Panc1 (cell line): ENCODE measurements at regions not wholly inside any gene's neighbourhood (a gene's known extent, or its start where the extent isn't known, plus 50 kb on each side); places are given as distances from the start of the nearest gene placed in this dataset.

Source experiments
- ATAC-seq: fragments of 200-7000 bp; cut with Tn5 transposase; 2 replicates; pipeline ENCODE4 v1.9.1; 2020; ENCODE audit warnings: mild to moderate bottlenecking, moderate library complexity
- BruUV-seq: library from RNA; stranded (reverse); fragments of 400-500 nt; replicated peaks from 2 replicates; lab custom pipeline; 2021; lab: Mats Ljungman, UMichigan
- CTCF ChIA-PET: fragments of 300-600 bp; sonication (Branson Sonifier 250); formaldehyde crosslinking; loops from one replicate; lab custom pipeline; 2022; ENCODE audit warnings: antibody characterized with exemption; lab: Charles Lee
- POLR2A ChIA-PET: fragments of 300-600 bp; sonication (Branson Sonifier 250); formaldehyde crosslinking; loops from one replicate; lab custom pipeline; 2022; ENCODE audit warnings: antibody characterized with exemption; lab: Charles Lee
- DNase-seq: peaks from one replicate; pipeline ENCODE4 v3.0.0-alpha.2; 2010; ENCODE audit warnings: low read depth, low spot score
- H3K27ac ChIP-seq: 2 replicates; pipeline ENCODE4 v1.5.1; 2011; ENCODE audit warnings: mild to moderate bottlenecking, low read length, inconsistent platforms
- H3K27me3 ChIP-seq: fragments of 200-500 bp; sonication (Bioruptor generic); 2 replicates; pipeline ENCODE4 v1.6.0; 2014; ENCODE audit warnings: low read length, inconsistent platforms; ENCODE audit not compliant: control insufficient read depth, insufficient read depth
- H3K36me3 ChIP-seq: fragments of 200-500 bp; sonication (Bioruptor generic); 2 replicates; pipeline ENCODE4 v1.5.1; 2014; ENCODE audit warnings: inconsistent platforms, mild to moderate bottlenecking, low read length, moderate library complexity; ENCODE audit not compliant: control insufficient read depth, insufficient read depth
- H3K4me1 ChIP-seq: 2 replicates; pipeline ENCODE4 v1.5.1; 2011; ENCODE audit warnings: inconsistent platforms, mild to moderate bottlenecking, low read length, moderate library complexity; ENCODE audit not compliant: control insufficient read depth, insufficient read depth
- H3K4me3 ChIP-seq, 2 experiments: 2 replicates each; pipeline ENCODE4 v1.5.1; 2011 to 2012; ENCODE audit warnings: low read depth in 2 of 2, low read length in 2 of 2, mild to moderate bottlenecking in 2 of 2, inconsistent platforms in 1 of 2, moderate library complexity in 1 of 2
- H3K9me3 ChIP-seq: fragments of 200-500 bp; sonication (Bioruptor generic); 2 replicates; pipeline ENCODE4 v1.5.1; 2014; ENCODE audit warnings: low read depth, mild to moderate bottlenecking, inconsistent platforms, low read length, moderate library complexity; ENCODE audit not compliant: control insufficient read depth, insufficient read depth
- CTCF ChIP-seq: fragments of 450-650 bp; IDR thresholded peaks from 2 replicates; pipeline ENCODE4 v1.5.1; 2017; ENCODE audit warnings: mild to moderate bottlenecking
- POLR2AphosphoS5 ChIP-seq: IDR thresholded peaks from 2 replicates; pipeline ENCODE4 v1.6.1; 2012; ENCODE audit warnings: mild to moderate bottlenecking, low read depth, low read length, moderate library complexity
- REST ChIP-seq, 2 experiments: IDR thresholded peaks; 2 replicates each; pipeline ENCODE4 v1.6.1; 2011 to 2012; ENCODE audit warnings: low read depth in 2 of 2, control low read depth in 1 of 2, low read length in 1 of 2, mild to moderate bottlenecking in 1 of 2, moderate library complexity in 1 of 2; ENCODE audit not compliant: insufficient read depth in 1 of 2
- SIN3A ChIP-seq: IDR thresholded peaks from 2 replicates; pipeline ENCODE4 v1.6.1; 2012; ENCODE audit warnings: low read depth, mild to moderate bottlenecking, low read length, moderate library complexity, borderline replicate concordance; ENCODE audit not compliant: insufficient read depth
- TCF7L2 ChIP-seq: IDR thresholded peaks from 2 replicates; pipeline ENCODE4 v1.6.1; 2011; ENCODE audit warnings: mild to moderate bottlenecking, low read depth, low read length, inconsistent platforms
- in situ Hi-C: cut with HindIII; loops from 2 replicates; pipeline ENCODE4 v1.10.0; 2016; ENCODE audit warnings: low sequenced_read_pairs, low pct_unique_long_range_greater_than_20kb
- intact Hi-C: fragments of 100-400 bp; cut with micrococcal nuclease; formaldehyde crosslinking; loops from one replicate; pipeline ENCODE4 v1.10.0; 2022; ENCODE audit not compliant: unreplicated experiment

- intact Hi-C loops (no loop called here), in situ Hi-C loops (no loop called here)
- H3K27me3 ChIP-seq = no peaks in the 10 kb centered on the region
- POLR2A ChIA-PET = interaction anchor here (0.7 kb wide), 1 partner anchor 216 kb away, joined by 6 read pairs; no protein-coding TSS in a partner anchor
- ATAC-seq (no peak), DNase-seq (no peak)
- H3K36me3 ChIP-seq = no peaks in the 10 kb centered on the region
- no TSS peak for BruUV-seq
- no peaks in the 10 kb centered on the region; the same call in 1 of the 2 replicates for H3K4me1 ChIP-seq
- TF ChIP-seq SIN3A (no peak), POLR2AphosphoS5 (no peak), TCF7L2 (no peak), CTCF (no peak), REST (IDR thresholded peaks at IDR 0.05; ENCODE audit: insufficient read depth in 1 of 2, low read depth in 2 of 2, low read length in 1 of 2) (no peak)
- H3K27ac ChIP-seq = no peak overlapping the region
- CTCF ChIA-PET = no interaction called here
- H3K4me3 ChIP-seq = no peak overlapping the region
- no peaks in the 10 kb centered on the region for H3K9me3 ChIP-seq
These were observed 1326.3 kb upstream of the GJE1 start for GRCh38 chr6:140806431-140806830.

GRCh38 chr6:140794544-140794943 is 1338.2 kb upstream of the GJE1 start:
- no peak overlapping the region for H3K4me3 ChIP-seq
- intact Hi-C loops (no loop called here), in situ Hi-C loops (no loop called here)
- no peaks in the 10 kb centered on the region for H3K27me3 ChIP-seq
- DNase-seq (no peak), ATAC-seq (no peak)
- no peak overlapping the region for H3K27ac ChIP-seq
- CTCF ChIA-PET = no interaction called here
- TF ChIP-seq CTCF (no peak), POLR2AphosphoS5 (no peak), SIN3A (no peak), TCF7L2 (no peak), REST (IDR thresholded peaks at IDR 0.05; ENCODE audit: insufficient read depth in 1 of 2, low read depth in 2 of 2, low read length in 1 of 2) (no peak)
- POLR2A ChIA-PET = no interaction called here
- H3K4me1 ChIP-seq = no peaks in the 10 kb centered on the region
- no peaks in the 10 kb centered on the region for H3K9me3 ChIP-seq
- no peaks in the 10 kb centered on the region for H3K36me3 ChIP-seq
- no TSS peak for BruUV-seq
